ENCODE measurements at regions not wholly inside any gene's neighbourhood (a gene's known extent, or its start where the extent isn't known, plus 50 kb on each side); places are given as distances from the start of the nearest gene placed in this dataset.

DNA sequence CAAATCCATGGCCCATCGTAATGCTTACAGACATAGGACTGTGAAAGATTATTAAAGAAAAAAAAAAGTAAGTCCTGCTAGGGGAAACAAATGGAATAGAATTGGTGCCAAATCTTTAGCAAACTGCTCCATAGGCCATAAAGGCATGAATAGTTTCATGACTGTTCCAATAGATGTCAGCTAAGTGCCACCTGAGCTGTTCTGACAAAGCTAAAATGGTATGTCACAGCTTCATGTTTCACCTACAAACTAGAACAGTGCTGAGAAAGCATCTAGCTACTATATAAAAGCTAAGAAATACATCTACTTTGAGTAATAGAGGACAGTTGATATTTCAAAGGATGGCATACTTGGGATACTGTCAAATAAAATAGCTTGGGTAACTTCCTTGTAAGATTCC, 771.6 kb upstream of the CA10 start:
- TF ChIP-seq RAD21 (conservative IDR thresholded peaks at IDR 0.05 in 1 of 2, IDR thresholded peaks at IDR 0.05 in 1 of 2) (no peak), POLR2A (IDR thresholded peaks at IDR 0.05; ENCODE audit: low read length) (no peak), EP300 (IDR thresholded peaks at IDR 0.05) (no peak), CHD2 (IDR thresholded peaks at IDR 0.05; ENCODE audit: low read length, partially characterized antibody) (no peak), MAZ (IDR thresholded peaks at IDR 0.05; ENCODE audit: borderline replicate concordance, low read depth, low read length) (no peak), RFX5 (IDR thresholded peaks at IDR 0.05) (no peak)
- TF ChIP-seq, protein P1, sequence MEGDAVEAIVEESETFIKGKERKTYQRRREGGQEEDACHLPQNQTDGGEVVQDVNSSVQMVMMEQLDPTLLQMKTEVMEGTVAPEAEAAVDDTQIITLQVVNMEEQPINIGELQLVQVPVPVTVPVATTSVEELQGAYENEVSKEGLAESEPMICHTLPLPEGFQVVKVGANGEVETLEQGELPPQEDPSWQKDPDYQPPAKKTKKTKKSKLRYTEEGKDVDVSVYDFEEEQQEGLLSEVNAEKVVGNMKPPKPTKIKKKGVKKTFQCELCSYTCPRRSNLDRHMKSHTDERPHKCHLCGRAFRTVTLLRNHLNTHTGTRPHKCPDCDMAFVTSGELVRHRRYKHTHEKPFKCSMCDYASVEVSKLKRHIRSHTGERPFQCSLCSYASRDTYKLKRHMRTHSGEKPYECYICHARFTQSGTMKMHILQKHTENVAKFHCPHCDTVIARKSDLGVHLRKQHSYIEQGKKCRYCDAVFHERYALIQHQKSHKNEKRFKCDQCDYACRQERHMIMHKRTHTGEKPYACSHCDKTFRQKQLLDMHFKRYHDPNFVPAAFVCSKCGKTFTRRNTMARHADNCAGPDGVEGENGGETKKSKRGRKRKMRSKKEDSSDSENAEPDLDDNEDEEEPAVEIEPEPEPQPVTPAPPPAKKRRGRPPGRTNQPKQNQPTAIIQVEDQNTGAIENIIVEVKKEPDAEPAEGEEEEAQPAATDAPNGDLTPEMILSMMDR (IDR thresholded peaks at IDR 0.05): no peak
- TF ChIP-seq, protein P2, sequence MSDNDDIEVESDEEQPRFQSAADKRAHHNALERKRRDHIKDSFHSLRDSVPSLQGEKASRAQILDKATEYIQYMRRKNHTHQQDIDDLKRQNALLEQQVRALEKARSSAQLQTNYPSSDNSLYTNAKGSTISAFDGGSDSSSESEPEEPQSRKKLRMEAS (IDR thresholded peaks at IDR 0.05): no peak

All from A549 (cell line).